ENCODE measurements at regions not wholly inside any gene's neighbourhood (a gene's known extent, or its start where the extent isn't known, plus 50 kb on each side); places are given as distances from the start of the nearest gene placed in this dataset.
"Not testable (repeated sequence)": the region's sequence is repeated elsewhere in the genome, so short reads cannot be mapped to it uniquely, and the experiment has no call there.

DNA sequence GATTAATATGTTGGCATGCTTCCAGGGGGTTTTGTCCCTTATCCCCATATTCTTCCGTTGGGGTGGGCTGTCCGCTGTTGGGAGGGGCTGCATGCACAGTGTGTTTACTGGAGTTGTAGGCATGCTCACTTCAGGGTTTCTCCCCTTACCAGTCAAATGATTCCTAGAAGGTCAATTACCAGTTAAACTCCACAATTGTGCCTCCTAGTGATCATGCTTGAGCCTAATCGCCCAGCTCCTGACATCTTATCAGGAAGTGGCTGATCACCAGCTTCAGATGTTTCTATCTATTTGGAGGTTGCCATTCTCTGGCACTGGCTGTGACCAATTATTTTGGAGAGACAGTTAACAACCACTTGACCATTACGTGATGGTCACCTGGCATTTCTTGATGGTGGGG is 1090.0 kb downstream of the SLITRK5 start:
- H3K27ac Mint-ChIP-seq: no peak overlapping the region
- peaks cover 4% of the 10 kb centered on the region for H3K9me3 Mint-ChIP-seq
- no peaks in the 10 kb centered on the region for H3K4me1 Mint-ChIP-seq
- DNase-seq: no peak
- H3K4me3 Mint-ChIP-seq: no peak overlapping the region
- H3K36me3 Mint-ChIP-seq: no peaks in the 10 kb centered on the region
- no peaks in the 10 kb centered on the region for H3K27me3 Mint-ChIP-seq

DNA sequence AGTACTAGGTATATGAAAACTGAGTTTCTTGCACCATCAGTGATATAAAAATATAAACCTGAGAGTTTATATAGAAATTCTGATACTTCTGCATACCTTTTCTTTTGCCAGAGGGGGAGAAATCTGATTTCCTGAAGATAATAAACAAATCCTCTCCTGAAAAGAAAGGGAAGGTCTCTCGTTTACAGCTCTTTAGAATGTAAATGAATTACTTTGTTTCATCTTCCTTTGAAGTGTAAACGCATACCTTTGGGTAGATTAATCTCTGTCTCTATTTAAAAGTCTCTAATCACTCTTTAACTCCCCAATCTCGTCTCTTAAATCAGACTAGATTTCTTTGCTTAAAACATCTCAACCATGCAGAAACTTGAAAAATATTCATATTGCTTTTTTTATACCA is 1092.9 kb downstream of the SLITRK5 start:
- H3K27ac Mint-ChIP-seq: no peak overlapping the region

DNA sequence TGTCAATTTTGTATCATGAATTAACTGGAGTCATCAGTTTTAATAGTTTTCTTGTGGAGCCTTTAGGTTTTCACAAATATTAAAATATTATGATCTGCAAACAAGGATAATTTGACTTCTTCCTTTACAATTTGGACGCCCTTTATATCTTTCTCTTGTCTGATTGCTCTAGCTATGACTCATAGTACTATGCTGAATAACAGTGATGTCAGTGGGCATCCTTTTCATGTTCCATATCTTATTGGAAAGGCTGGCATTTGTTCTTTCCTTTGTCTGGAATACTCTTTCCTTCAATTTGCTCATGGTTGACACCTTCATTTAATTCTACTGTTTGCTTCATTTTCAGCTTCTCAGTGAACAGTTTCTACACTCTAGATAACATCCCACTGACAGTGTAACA is 1129.3 kb downstream of the SLITRK5 start:
- Mint-ChIP-seq H3K36me3 (no peaks in the 10 kb centered on the region), H3K4me1 (no peaks in the 10 kb centered on the region), H3K27ac (peak overlapping the region; percentile 23), H3K9me3 (no peaks in the 10 kb centered on the region), H3K4me3 (no peak overlapping the region), H3K27me3 (no peaks in the 10 kb centered on the region)
- no peak for DNase-seq

More for the DNA sequence above, 1092.9 kb downstream of the SLITRK5 start:
- Mint-ChIP-seq H3K36me3 (no peaks in the 10 kb centered on the region), H3K4me3 (no peak overlapping the region), H3K4me1 (no peaks in the 10 kb centered on the region), H3K9me3 (peaks cover 1% of the 10 kb centered on the region), H3K27me3 (no peaks in the 10 kb centered on the region)
- no peak for DNase-seq

DNA sequence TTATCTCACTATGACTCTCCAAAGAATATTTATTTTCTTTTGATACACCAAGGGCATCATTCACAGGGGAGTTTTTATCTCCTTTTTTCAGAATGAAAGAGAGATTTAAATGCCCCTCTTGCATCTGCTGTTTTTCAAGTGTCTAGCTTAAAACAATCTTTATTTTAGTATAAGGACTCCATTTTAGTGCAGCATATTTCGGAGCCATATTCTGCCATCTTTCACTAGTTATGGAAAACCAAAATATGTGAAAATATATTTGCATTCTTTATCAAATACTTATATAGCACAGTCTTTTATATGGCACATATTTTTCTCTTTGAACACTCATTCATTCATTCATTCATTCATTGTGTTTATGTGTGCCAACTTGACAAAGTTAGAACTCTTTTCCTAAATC is 1130.2 kb downstream of the SLITRK5 start:
- Mint-ChIP-seq H3K27ac (no peak overlapping the region), H3K27me3 (no peaks in the 10 kb centered on the region), H3K36me3 (no peaks in the 10 kb centered on the region), H3K4me3 (no peak overlapping the region), H3K4me1 (no peaks in the 10 kb centered on the region), H3K9me3 (no peaks in the 10 kb centered on the region)
- DNase-seq: no peak

DNA sequence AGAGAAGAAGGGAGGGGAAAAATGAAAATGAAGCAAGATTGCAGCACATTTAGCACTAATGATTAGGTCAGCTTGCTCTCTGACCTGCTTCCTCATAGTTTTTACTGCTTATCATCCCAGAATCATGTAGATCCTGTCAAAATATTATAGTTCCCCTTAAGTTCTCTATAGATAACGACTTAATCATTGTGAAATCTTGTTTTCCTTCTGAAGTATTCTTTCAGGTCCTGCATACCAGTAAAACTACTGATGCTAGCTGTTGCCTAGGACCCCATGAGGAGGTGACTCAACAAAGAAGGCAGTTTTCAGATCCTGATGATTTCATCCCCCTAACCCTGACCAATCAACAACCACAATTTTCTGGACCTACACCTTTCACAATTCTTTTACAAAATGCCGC is 1131.7 kb downstream of the SLITRK5 start:
- no peaks in the 10 kb centered on the region for H3K27me3 Mint-ChIP-seq
- H3K27ac Mint-ChIP-seq: no peak overlapping the region
- DNase-seq: no peak
- peaks cover 2% of the 10 kb centered on the region for H3K9me3 Mint-ChIP-seq
- no peaks in the 10 kb centered on the region for H3K36me3 Mint-ChIP-seq
- no peak overlapping the region for H3K4me3 Mint-ChIP-seq
- no peaks in the 10 kb centered on the region for H3K4me1 Mint-ChIP-seq

DNA sequence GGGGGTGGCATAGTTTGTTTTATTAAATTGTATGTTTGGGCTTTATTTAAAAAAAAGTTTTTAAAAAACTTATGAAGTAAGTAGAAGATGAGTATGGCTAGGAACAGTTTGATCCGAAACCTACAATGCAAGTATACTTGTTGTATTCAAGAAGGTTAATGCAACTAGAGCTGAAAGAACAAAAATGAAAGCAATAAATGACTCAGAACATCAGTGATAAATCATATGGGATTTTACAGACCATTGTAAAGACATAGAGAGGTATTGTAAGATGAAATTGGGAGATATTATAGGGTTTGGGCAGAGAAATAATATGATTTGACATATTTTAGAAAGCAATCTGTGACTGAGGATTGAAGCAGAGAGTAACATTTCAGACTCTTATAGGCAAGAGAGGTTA is 1135.3 kb downstream of the SLITRK5 start:
- Mint-ChIP-seq H3K27me3 (no peaks in the 10 kb centered on the region), H3K4me1 (no peaks in the 10 kb centered on the region), H3K36me3 (no peaks in the 10 kb centered on the region), H3K9me3 (peaks cover 7% of the 10 kb centered on the region), H3K27ac (no peak overlapping the region), H3K4me3 (no peak overlapping the region)
- DNase-seq: no peak

DNA sequence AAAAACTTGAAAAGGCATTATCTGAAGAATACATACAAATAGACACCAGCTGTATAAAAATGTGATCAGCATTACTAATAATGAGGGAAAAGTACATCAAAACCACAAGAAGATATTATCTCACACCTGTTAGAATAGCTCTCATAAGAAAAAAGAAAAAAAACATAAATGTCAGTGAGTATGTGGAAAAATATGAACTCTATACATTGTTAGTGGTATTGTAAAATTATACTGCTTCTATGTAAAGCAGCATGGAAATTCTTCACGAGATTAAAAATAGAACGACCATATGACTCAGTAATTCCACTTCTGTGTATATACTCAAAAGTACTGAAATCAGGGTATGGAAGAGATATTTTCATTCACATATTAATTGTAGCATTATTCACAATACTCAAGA is 1146.4 kb downstream of the SLITRK5 start:
- H3K4me1 Mint-ChIP-seq: peaks cover 2% of the 10 kb centered on the region
- H3K4me3 Mint-ChIP-seq: no peak overlapping the region
- no peak for DNase-seq
- H3K36me3 Mint-ChIP-seq: no peaks in the 10 kb centered on the region
- peaks cover 8% of the 10 kb centered on the region for H3K9me3 Mint-ChIP-seq
- H3K27me3 Mint-ChIP-seq: no peaks in the 10 kb centered on the region
- no peak overlapping the region for H3K27ac Mint-ChIP-seq

DNA sequence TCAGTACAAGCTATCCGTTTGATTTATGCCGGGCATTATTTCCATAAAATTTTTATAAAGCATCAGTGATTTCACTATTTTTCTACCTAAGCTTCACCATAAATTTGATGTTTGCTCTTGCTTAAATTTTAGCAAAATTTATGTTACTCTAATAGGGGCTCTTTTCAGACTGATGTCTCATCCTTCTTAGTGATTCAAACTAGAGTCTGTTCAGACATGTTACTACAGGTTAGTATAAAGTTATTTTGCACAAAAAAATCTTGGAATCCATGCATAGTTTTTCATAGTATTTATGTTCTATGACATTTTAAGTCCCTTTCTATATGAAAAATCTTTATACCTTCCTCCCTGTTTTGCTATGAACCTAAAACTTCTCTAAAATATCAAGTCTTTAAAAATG is 1151.9 kb downstream of the SLITRK5 start:
- Mint-ChIP-seq H3K4me3 (no peak overlapping the region), H3K27me3 (no peaks in the 10 kb centered on the region), H3K27ac (no peak overlapping the region), H3K9me3 (peaks cover 4% of the 10 kb centered on the region), H3K36me3 (no peaks in the 10 kb centered on the region), H3K4me1 (no peaks in the 10 kb centered on the region)
- DNase-seq: no peak

DNA sequence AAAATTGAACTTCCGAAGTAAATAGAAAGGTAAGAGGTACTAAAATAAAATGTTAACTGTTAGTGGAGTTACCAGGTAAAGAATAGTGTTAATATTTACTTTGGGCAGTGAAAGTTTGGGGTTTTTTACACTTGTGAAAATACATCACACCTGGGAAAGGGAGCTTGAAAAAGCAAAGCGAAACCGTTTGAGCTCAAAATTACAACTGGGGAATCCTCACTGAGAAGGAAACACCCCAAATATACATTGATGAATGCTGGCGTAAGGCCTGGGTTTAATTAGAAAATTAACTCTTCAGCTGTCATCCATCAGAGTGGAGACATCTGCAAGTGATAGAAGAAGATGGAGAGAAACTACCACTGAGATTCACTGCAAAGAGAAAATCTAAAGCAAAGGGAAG is 1153.0 kb downstream of the SLITRK5 start:
- H3K36me3 Mint-ChIP-seq: no peaks in the 10 kb centered on the region
- no peaks in the 10 kb centered on the region for H3K4me1 Mint-ChIP-seq
- H3K4me3 Mint-ChIP-seq: no peak overlapping the region
- H3K9me3 Mint-ChIP-seq: peaks cover 7% of the 10 kb centered on the region
- no peaks in the 10 kb centered on the region for H3K27me3 Mint-ChIP-seq
- H3K27ac Mint-ChIP-seq: no peak overlapping the region
- DNase-seq: no peak

DNA sequence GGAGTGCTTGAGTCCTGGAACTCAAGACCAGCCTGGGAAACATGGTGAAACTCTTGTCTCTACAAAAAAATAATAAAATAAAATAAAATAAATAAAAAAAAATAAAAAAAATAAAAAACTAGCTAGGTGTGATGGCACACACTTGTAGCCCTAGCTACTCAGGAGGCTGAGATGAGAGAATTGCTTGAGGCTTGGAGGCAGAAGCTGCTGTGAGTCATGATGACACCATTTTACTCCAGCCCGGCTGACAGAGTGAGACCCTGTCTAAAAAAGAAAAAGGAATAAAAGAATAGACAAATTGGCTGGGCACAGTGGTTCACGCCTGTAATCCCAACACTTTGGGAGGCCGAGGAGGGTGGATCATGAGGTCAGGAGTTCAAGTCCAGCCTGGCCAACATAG is 1168.9 kb downstream of the SLITRK5 start:
- no peaks in the 10 kb centered on the region for H3K9me3 Mint-ChIP-seq

DNA sequence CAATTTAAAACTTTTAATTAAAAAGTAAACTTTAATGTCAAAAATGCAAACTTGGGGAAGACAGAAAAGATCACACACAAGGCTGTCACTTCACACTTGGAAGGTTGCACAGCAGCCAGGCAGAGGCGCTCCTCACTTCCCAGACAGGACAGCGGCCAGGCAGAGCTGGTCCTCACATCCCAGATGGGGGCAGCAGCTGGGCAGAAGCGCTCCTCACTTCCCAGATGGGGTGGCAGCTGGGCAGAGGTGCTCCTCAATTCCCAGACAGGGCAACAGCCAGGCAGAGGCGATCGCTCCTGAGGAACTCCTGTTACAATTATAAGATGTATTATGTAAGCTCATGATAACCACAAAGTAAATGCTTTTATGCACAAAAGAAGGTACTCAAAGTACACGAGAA is 1181.1 kb downstream of the SLITRK5 start:
- H3K27ac Mint-ChIP-seq, DNase-seq, H3K4me3 Mint-ChIP-seq, H3K27me3 Mint-ChIP-seq, H3K9me3 Mint-ChIP-seq, H3K4me1 Mint-ChIP-seq, H3K36me3 Mint-ChIP-seq: not testable (repeated sequence)

More for the DNA sequence above, 1168.9 kb downstream of the SLITRK5 start:
- Mint-ChIP-seq H3K36me3 (no peaks in the 10 kb centered on the region), H3K4me1 (no peaks in the 10 kb centered on the region), H3K27me3 (no peaks in the 10 kb centered on the region), H3K27ac (no peak overlapping the region), H3K4me3 (no peak overlapping the region)
- DNase-seq: no peak

DNA sequence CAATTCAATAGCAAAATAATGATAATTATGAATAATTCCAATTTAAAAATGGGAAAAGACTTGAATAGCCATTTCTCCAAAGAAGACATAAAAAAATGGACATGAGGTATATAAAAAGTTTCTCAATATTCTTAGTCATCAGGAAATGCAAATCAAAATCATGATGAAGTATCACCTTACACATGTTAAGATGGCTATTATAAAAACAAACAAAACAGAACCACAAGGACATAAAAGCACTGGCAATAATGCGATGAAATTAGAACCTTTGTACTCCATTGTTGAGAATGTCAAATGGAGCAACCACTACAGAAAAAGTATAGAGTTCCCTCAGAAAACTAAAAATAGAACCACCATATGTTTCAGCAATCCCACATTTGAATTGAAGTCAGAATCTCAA is 1186.1 kb downstream of the SLITRK5 start:
- Mint-ChIP-seq H3K27ac (no peak overlapping the region), H3K9me3 (no peaks in the 10 kb centered on the region), H3K27me3 (no peaks in the 10 kb centered on the region), H3K36me3 (no peaks in the 10 kb centered on the region), H3K4me3 (no peak overlapping the region), H3K4me1 (no peaks in the 10 kb centered on the region)
- no peak for DNase-seq

DNA sequence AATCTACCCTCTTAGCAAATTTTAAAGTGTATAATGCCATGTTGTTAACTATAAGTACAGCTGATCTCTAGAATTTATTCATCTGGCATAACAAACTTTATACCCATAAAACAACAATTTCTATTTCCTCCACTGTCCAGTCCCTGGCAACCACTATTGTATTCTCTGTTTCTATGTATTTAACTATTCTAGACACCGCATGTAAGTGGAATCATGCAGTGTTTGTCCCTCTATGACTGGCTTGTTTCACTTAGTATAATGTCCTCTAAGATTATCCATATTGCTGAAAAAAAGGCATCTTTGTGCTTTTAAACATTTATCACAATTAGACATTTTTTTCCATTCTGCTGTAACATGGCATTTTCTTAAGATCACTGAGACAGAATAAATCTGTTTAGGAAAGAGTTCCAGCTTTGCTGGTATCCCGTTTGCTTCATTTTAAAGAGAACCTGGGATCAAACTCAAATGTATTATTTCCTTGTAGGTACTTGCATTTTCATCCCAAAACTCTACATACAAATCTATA is 1191.0 kb downstream of the SLITRK5 start:
- Mint-ChIP-seq H3K9me3 (no peaks in the 10 kb centered on the region), H3K4me1 (no peaks in the 10 kb centered on the region), H3K27ac (no peak overlapping the region), H3K4me3 (no peak overlapping the region), H3K36me3 (no peaks in the 10 kb centered on the region), H3K27me3 (no peaks in the 10 kb centered on the region)
- no peak for DNase-seq

DNA sequence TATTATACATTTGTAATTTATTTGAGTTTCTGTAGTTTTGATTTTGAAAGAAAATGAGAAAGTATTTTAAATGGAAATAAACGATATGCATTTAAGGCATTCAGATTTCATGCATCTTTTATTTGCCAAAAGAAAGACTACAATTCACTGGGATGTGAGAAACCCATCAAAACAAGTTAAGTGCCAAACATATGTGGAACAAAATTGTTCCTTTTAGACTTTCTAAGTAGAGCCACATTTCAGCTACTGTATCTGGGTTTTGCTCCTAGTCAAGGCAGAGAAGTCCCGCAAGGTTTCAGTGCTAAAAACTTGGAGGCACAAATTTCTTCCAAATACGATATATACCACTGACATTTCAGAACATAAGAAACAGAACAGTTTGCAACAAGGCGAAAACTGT is 1191.9 kb downstream of the SLITRK5 start:
- H3K9me3 Mint-ChIP-seq: no peaks in the 10 kb centered on the region
- H3K27me3 Mint-ChIP-seq: no peaks in the 10 kb centered on the region
- no peak for DNase-seq
- no peaks in the 10 kb centered on the region for H3K36me3 Mint-ChIP-seq
- no peak overlapping the region for H3K27ac Mint-ChIP-seq
- no peaks in the 10 kb centered on the region for H3K4me1 Mint-ChIP-seq
- no peak overlapping the region for H3K4me3 Mint-ChIP-seq

DNA sequence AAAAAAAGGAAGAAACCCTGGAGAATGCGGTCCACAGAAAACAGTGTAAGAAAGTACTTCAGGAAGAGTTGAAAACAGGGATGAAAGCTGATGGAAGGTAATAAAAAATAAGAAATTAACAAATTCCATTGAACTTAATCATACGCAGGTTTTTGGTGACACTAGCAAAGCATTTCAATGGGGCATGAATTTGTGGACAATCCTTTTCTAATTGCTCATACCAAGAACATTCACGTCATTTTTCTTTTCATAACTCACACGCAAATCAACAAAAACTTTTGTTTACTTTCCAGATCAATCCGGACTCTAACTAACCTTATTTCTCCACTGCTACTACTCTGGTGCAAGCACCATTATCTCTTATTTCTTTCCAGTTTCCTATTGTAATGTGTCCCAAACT is 1195.0 kb downstream of the SLITRK5 start:
- Mint-ChIP-seq H3K4me1 (no peaks in the 10 kb centered on the region), H3K9me3 (no peaks in the 10 kb centered on the region), H3K27ac (no peak overlapping the region), H3K36me3 (no peaks in the 10 kb centered on the region), H3K27me3 (no peaks in the 10 kb centered on the region), H3K4me3 (no peak overlapping the region)
- DNase-seq: no peak

DNA sequence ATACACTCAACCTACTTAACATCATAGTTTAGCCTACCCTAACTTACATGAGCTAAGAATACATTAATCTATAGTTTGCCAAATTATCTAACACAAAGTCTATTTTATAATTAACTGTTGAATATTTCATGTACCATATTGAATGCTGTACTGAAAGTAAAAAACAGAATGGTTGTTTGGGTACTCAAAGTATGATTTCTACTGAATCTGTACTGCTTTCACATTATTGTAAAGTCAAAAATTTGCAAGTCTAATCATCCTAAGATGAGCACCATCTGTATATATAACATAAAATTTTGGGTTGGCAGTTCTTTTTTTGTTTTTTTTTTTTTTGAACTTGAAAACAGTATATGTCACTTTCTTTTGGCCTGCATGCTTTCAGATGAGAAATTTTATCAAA is 1212.6 kb downstream of the SLITRK5 start:
- H3K9me3 Mint-ChIP-seq: peaks cover 13% of the 10 kb centered on the region
- H3K36me3 Mint-ChIP-seq: no peaks in the 10 kb centered on the region
- no peak for DNase-seq
- no peak overlapping the region for H3K4me3 Mint-ChIP-seq
- no peaks in the 10 kb centered on the region for H3K4me1 Mint-ChIP-seq
- H3K27me3 Mint-ChIP-seq: no peaks in the 10 kb centered on the region
- no peak overlapping the region for H3K27ac Mint-ChIP-seq

Measured in activated naive CD8-positive, alpha-beta T cell treated with anti-CD3 and anti-CD28 coated beads for 36 hours (primary cell).